ENCODE measurements at regions not wholly inside any gene's neighbourhood (a gene's known extent, or its start where the extent isn't known, plus 50 kb on each side); places are given as distances from the start of the nearest gene placed in this dataset.

DNA sequence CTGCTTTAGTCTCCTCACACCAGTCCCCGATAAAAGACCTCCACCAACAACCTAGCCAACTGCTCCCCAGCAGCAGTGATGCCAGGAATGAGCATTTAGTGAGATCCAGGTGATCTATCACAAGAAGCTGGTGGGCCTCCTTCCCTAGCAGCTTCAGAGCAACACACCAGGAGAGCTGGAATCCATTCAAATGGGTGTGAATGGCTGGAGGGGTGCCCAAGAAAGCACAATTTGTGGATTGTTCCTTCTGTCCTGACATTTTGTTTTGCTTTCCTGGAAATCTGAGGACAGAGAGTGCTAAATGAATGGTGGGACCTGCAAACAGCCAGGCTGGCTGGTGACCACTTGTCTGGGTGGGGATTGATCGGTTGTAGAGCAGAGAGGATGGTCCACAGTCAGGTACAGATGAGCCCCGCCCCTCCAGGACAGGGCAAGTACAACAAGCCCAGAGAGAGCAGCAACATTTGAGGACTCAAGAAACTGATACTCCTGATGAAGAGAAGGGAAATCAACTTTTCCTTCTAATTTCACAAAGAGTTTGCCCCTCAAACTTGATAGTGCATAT is 316.8 kb downstream of the VPS13C start:
- TF ChIP-seq, protein P1, sequence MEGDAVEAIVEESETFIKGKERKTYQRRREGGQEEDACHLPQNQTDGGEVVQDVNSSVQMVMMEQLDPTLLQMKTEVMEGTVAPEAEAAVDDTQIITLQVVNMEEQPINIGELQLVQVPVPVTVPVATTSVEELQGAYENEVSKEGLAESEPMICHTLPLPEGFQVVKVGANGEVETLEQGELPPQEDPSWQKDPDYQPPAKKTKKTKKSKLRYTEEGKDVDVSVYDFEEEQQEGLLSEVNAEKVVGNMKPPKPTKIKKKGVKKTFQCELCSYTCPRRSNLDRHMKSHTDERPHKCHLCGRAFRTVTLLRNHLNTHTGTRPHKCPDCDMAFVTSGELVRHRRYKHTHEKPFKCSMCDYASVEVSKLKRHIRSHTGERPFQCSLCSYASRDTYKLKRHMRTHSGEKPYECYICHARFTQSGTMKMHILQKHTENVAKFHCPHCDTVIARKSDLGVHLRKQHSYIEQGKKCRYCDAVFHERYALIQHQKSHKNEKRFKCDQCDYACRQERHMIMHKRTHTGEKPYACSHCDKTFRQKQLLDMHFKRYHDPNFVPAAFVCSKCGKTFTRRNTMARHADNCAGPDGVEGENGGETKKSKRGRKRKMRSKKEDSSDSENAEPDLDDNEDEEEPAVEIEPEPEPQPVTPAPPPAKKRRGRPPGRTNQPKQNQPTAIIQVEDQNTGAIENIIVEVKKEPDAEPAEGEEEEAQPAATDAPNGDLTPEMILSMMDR (IDR thresholded peaks at IDR 0.05): no peak
- DNase-seq (ENCODE audit: low spot score): no peak
- ATAC-seq (ENCODE audit: low FRiP score): no peak

DNA sequence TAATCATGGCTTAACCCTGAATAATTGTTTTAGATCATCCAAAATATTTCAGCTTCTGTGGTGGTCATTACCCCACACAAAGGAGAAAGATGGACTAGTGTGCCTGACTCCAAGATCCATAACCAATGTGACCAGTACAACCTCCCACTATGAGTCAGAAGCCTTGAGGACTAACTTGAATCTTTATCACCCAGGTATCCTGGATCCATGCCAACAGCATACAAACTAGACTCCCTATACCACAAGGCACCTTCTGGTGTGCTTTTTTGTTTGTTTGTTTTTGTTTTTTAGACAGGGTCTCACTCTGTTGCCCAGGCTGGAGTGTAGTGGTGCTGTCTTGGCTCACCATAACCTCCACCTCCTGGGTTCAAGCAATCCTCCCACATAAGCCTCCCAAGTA is 317.7 kb downstream of the VPS13C start:
- no peak for ATAC-seq (ENCODE audit: low FRiP score)
- no peak for DNase-seq (ENCODE audit: low spot score)

DNA sequence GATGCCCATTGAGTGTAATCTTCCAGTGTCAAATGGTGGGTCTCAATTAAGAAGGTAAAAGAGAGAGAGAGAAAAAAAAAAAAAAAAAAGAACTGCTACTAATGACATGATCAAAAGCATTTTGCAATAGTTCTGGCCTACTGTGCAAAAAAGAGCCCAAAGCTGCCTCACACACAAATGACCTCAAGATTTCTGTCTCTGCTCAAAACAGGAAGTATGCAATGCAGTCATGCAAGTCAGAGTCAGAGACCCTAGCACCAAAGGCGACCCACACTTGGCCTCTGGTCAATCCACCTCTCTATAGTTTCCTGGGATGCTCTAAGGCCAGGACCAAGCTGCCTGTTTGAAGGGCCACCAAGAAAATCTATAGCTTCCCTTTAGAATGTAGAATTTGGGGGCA is 323.5 kb downstream of the VPS13C start:
- TF ChIP-seq, protein P1 (IDR thresholded peaks at IDR 0.05): no peak
- DNase-seq (ENCODE audit: low spot score) (no peak), ATAC-seq (ENCODE audit: low FRiP score) (no peak)

More for the DNA sequence above, 317.7 kb downstream of the VPS13C start:
- TF ChIP-seq, protein P1 (IDR thresholded peaks at IDR 0.05): no peak

DNA sequence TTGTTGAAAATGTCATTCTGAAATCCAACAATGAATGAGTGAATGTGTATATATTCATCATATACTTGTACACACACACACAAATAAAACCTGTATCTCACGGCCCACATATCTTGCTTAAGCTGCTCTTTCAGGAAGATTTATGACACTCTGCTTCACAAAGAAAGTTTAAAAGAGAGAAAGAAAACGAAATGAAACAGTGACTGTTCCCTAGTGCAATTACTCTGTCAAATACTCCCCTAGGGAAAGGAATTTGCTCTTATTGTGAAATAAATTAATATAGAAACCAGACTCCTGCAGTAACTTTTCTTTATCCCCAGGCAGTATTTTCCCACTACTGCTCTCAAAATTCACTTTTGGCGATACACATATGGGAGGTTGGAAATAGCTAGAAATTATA is 329.1 kb downstream of the VPS13C start:
- ATAC-seq (ENCODE audit: low FRiP score) (peak; percentile 76), DNase-seq (ENCODE audit: low spot score) (no peak)
- TF ChIP-seq, protein P1 (IDR thresholded peaks at IDR 0.05): no peak

DNA sequence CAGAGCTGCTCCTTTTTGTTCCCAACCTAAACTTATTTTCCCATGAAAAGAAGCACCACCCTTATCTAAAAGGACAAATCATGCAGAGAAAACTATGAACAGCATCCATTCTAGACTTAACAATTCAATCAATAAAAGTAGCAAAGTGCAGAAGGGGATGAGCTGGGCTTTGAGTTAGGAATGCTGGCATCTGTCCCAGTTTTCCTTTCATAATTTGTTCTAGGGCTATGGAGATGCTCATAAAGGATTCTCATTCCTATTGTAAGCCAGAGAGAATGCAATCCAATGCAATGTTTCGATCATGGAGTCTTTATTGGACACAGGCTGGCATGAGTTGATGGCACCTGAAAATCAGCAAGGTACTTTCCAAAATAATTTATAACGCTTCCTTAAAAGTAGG is 330.6 kb downstream of the VPS13C start:
- TF ChIP-seq, protein P1 (IDR thresholded peaks at IDR 0.05): no peak
- DNase-seq (ENCODE audit: low spot score): no peak
- no peak for ATAC-seq (ENCODE audit: low FRiP score)

DNA sequence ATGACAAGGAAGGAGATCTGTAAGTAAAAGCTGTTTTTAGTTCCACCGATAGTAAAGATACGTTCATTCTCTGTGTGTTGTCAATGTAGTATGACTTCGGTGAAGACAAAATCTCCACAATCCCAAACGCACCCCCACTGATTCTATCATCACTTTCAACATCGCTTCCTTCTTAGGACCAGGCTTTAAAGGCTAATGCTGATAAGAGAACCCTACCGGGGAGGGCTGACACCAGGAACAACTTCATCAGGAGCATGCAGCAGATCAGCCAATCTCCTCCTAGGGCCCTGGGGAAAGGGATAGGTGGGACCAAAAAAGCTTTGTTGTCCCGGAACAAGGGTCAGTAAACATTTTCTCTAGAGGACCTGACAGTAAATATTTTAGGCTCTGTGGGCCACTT is 334.1 kb downstream of the VPS13C start:
- DNase-seq (ENCODE audit: low spot score): no peak
- TF ChIP-seq, protein P1 (IDR thresholded peaks at IDR 0.05): no peak
- ATAC-seq (ENCODE audit: low FRiP score): no peak

DNA sequence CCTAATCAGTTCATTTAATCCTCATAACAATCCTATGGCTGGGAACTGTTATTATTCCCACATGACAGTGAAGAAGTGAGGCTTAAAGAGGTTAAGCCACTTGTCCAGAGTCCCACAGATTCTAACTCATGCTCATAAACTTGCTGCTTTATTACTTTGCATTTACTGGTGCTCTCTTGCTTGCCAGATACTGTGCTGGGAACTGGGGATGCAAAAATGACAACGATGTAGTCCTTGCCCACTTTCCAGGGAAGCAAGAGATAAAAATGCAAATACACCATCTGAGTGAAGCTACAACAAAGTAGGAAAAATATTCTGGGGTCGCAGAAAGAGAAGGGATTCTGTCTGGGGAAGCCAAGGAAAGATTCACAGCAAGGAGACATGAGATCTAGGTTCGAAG is 335.0 kb downstream of the VPS13C start:
- TF ChIP-seq, protein P1 (IDR thresholded peaks at IDR 0.05): no peak
- DNase-seq (ENCODE audit: low spot score): no peak
- no peak for ATAC-seq (ENCODE audit: low FRiP score)
